Karpas-422 (cell line): ENCODE measurements at regions not wholly inside any gene's neighbourhood (a gene's known extent, or its start where the extent isn't known, plus 50 kb on each side); places are given as distances from the start of the nearest gene placed in this dataset.
"Not testable (repeated sequence)": the region's sequence is repeated elsewhere in the genome, so short reads cannot be mapped to it uniquely, and the experiment has no call there.

Source experiments
- DNase-seq: peaks from one replicate; pipeline ENCODE4 v3.0.0-alpha.2; 2015
- H2AFZ ChIP-seq: fragments of 200-600 bp; sonication (generic); 2 replicates; pipeline ENCODE4 v1.6.1; 2014; ENCODE audit warnings: antibody characterized with exemption, low read length, mixed read lengths
- H3K27ac ChIP-seq: fragments of 200-600 bp; sonication (generic); 2 replicates; pipeline ENCODE4 v1.5.1; 2014; ENCODE audit warnings: mild to moderate bottlenecking, low read length, moderate library complexity
- H3K27me3 ChIP-seq: fragments of 200-600 bp; sonication (generic); 2 replicates; pipeline ENCODE4 v1.6.1; 2014; ENCODE audit warnings: low read length, mixed read lengths
- H3K36me3 ChIP-seq: fragments of 200-600 bp; sonication (generic); 2 replicates; pipeline ENCODE4 v1.6.1; 2014; ENCODE audit warnings: low read length, mixed read lengths; ENCODE audit not compliant: insufficient read depth
- H3K4me1 ChIP-seq: fragments of 200-600 bp; sonication (generic); 2 replicates; pipeline ENCODE4 v1.6.1; 2014; ENCODE audit warnings: mild to moderate bottlenecking, low read length, mixed read lengths
- H3K4me2 ChIP-seq: fragments of 200-600 bp; sonication (generic); 2 replicates; pipeline ENCODE4 v1.6.1; 2014; ENCODE audit warnings: low read length, low read depth, mild to moderate bottlenecking; ENCODE audit not compliant: poor library complexity, severe bottlenecking
- H3K4me3 ChIP-seq: fragments of 200-600 bp; sonication (generic); 2 replicates; pipeline ENCODE4 v1.5.1; 2014; ENCODE audit warnings: mild to moderate bottlenecking, antibody characterized with exemption, low read length, mixed read lengths
- H3K79me2 ChIP-seq: fragments of 200-600 bp; sonication (generic); 2 replicates; pipeline ENCODE4 v1.6.1; 2014; ENCODE audit warnings: mild to moderate bottlenecking, low read length, mixed read lengths
- H3K9ac ChIP-seq: fragments of 200-600 bp; sonication (generic); 2 replicates; pipeline ENCODE4 v1.6.0; 2014; ENCODE audit warnings: low read length
- H3K9me2 ChIP-seq: fragments of 200-600 bp; sonication (generic), shearing (Covaris generic); replicated peaks from 2 replicates; pipeline ENCODE4 v1.6.0; 2014; ENCODE audit warnings: mild to moderate bottlenecking, low read length, moderate library complexity; ENCODE audit not compliant: insufficient read depth
- H3K9me3 ChIP-seq: fragments of 300-700, 200-600 bp; sonication (generic); 2 replicates; pipeline ENCODE4 v1.6.1; 2014; ENCODE audit warnings: low read length, mixed read lengths
- H4K20me1 ChIP-seq: fragments of 200-600 bp; sonication (generic); 2 replicates; pipeline ENCODE4 v1.6.1; 2014; ENCODE audit warnings: mild to moderate bottlenecking, antibody characterized with exemption, low read length, low read depth; ENCODE audit not compliant: insufficient read depth

DNA sequence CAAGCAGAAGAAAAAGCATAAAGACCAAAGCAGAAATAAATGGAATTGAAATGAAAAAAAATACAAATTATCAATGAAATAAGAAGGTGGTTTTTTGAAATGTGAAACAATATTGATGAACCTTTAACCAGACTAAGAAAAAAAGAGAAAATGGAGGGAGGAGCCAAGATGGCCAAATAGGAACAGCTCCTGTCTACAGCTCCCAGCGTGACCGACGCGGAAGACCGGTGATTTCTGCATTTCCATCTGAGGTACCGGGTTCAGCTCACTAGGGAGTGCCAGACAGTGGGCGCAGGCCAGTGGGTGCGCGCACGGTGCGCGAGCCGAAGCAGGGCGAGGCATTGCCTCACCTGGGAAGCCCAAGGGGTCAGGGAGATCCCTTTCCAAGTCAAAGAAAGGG is 307.1 kb upstream of the PPP2R3A start:
- not testable (repeated sequence) for H3K4me2 ChIP-seq, H3K9me3 ChIP-seq, DNase-seq, H3K27ac ChIP-seq, H3K36me3 ChIP-seq, H3K4me1 ChIP-seq, H4K20me1 ChIP-seq, H3K9ac ChIP-seq, H3K9me2 ChIP-seq, H3K4me3 ChIP-seq, H2AFZ ChIP-seq, H3K27me3 ChIP-seq, H3K79me2 ChIP-seq

DNA sequence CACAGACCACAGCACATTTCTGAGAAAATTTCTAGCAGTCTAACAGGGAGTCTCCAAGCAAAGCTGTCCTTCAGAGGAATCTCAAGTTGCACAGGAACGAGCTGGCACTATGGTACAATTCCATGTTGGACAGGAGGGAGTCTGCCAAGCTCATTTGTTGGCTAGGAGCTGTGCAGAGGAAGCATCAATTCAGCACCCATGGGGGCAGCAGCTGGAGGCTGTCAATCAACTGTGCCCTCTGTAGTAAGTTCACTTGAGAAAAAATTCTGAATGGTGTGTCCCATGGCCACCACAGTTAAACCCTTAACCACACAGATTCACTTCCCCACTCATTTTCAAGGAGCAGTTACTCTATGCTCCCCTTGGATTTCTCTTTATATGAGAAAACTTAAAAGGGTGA is 298.5 kb upstream of the PPP2R3A start:
- no peaks in the 10 kb centered on the region for H3K9me2 ChIP-seq
- H2AFZ ChIP-seq = no peak overlapping the region
- no peaks in the 10 kb centered on the region for H3K4me1 ChIP-seq
- no peak overlapping the region for H3K4me3 ChIP-seq
- no peaks in the 10 kb centered on the region for H3K79me2 ChIP-seq
- H3K4me2 ChIP-seq = no peak overlapping the region
- no peak overlapping the region for H3K9ac ChIP-seq
- no peaks in the 10 kb centered on the region for H4K20me1 ChIP-seq
- no peaks in the 10 kb centered on the region for H3K36me3 ChIP-seq
- no peak overlapping the region for H3K27ac ChIP-seq
- H3K9me3 ChIP-seq = no peaks in the 10 kb centered on the region
- DNase-seq = no peak
- H3K27me3 ChIP-seq = no peaks in the 10 kb centered on the region

- Histone ChIP-seq H2AFZ (no peak overlapping the region), H3K27me3 (no peaks in the 10 kb centered on the region), H3K9me2 (no peaks in the 10 kb centered on the region), H4K20me1 (no peaks in the 10 kb centered on the region), H3K4me2 (no peak overlapping the region), H3K9me3 (no peaks in the 10 kb centered on the region), H3K79me2 (no peaks in the 10 kb centered on the region), H3K4me3 (no peak overlapping the region), H3K36me3 (no peaks in the 10 kb centered on the region), H3K27ac (no peak overlapping the region), H3K9ac (no peak overlapping the region), H3K4me1 (no peaks in the 10 kb centered on the region)
- no peak for DNase-seq
These were observed 291.0 kb upstream of the PPP2R3A start for GRCh38 chr3:135674508-135674907.

- DNase-seq = no peak
- Histone ChIP-seq H3K27ac (no peak overlapping the region), H3K4me2 (no peak overlapping the region), H2AFZ (no peak overlapping the region), H3K27me3 (no peaks in the 10 kb centered on the region), H3K9me3 (no peaks in the 10 kb centered on the region), H3K4me1 (no peaks in the 10 kb centered on the region), H3K36me3 (no peaks in the 10 kb centered on the region), H3K4me3 (no peak overlapping the region), H3K9me2 (no peaks in the 10 kb centered on the region), H3K9ac (no peak overlapping the region), H4K20me1 (no peaks in the 10 kb centered on the region), H3K79me2 (no peaks in the 10 kb centered on the region)
These were observed 287.1 kb upstream of the PPP2R3A start for GRCh38 chr3:135678386-135678785.

DNA sequence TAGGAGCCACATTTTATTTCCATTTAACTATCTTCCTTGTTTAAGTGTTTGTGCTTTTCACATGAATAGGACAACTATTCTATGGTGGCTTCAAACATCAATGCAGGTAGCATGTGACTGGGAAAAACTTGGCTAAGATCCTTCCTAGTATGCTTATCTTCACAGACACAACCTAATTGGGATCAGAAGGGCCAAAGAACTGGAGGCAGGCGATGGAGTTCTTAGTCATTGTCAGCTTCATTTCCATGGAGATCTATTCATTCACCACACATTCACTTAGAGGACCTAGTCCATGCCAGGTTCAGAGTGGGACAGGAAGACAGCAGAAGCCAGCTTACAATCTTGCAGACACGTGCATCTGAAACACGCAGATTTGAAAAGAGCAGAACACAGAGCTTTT is 277.5 kb upstream of the PPP2R3A start:
- Histone ChIP-seq H4K20me1 (no peaks in the 10 kb centered on the region), H3K4me1 (no peaks in the 10 kb centered on the region), H3K36me3 (no peaks in the 10 kb centered on the region)

GRCh38 chr3:135690664-135691063 is 274.9 kb upstream of the PPP2R3A start:
- Histone ChIP-seq H3K36me3 (no peaks in the 10 kb centered on the region), H3K9me2 (no peaks in the 10 kb centered on the region), H3K4me1 (no peaks in the 10 kb centered on the region), H3K9me3 (no peaks in the 10 kb centered on the region), H3K9ac (no peak overlapping the region), H3K4me3 (no peak overlapping the region), H3K79me2 (no peaks in the 10 kb centered on the region), H3K27me3 (no peaks in the 10 kb centered on the region), H3K27ac (no peak overlapping the region), H3K4me2 (no peak overlapping the region), H2AFZ (no peak overlapping the region), H4K20me1 (no peaks in the 10 kb centered on the region)
- DNase-seq = no peak

More for the DNA sequence above, 277.5 kb upstream of the PPP2R3A start:
- no peaks in the 10 kb centered on the region for H3K9me3 ChIP-seq
- H2AFZ ChIP-seq = no peak overlapping the region
- no peak overlapping the region for H3K27ac ChIP-seq
- no peaks in the 10 kb centered on the region for H3K9me2 ChIP-seq
- no peak overlapping the region for H3K4me3 ChIP-seq
- no peak overlapping the region for H3K4me2 ChIP-seq
- H3K79me2 ChIP-seq = no peaks in the 10 kb centered on the region
- no peaks in the 10 kb centered on the region for H3K27me3 ChIP-seq
- H3K9ac ChIP-seq = no peak overlapping the region
- DNase-seq = no peak

DNA sequence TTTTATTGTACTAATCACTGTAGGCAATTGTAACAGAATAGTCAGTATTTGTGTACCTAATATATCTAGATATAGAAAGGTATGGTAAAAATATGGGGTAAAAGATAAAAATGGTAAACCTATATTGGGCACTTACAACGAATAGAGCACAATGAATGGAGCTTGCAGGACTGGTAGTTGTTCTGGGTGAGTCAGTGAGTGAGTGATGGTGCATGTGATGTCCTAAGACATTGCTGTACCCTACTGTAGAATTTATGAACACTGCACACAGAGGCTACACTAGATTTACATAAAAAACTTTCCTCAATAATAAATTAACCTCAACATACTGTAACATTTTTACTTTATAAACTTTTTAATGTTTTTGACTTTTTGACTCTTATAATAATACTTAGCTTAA is 274.3 kb upstream of the PPP2R3A start:
- no peak overlapping the region for H3K4me3 ChIP-seq
- no peaks in the 10 kb centered on the region for H3K79me2 ChIP-seq
- no peak overlapping the region for H2AFZ ChIP-seq
- H3K9ac ChIP-seq = no peak overlapping the region
- H3K36me3 ChIP-seq = no peaks in the 10 kb centered on the region
- H3K4me1 ChIP-seq = no peaks in the 10 kb centered on the region
- no peaks in the 10 kb centered on the region for H4K20me1 ChIP-seq
- H3K4me2 ChIP-seq = no peak overlapping the region
- no peak for DNase-seq
- H3K27me3 ChIP-seq = no peaks in the 10 kb centered on the region
- H3K9me2 ChIP-seq = no peaks in the 10 kb centered on the region
- no peak overlapping the region for H3K27ac ChIP-seq
- H3K9me3 ChIP-seq = no peaks in the 10 kb centered on the region

- Histone ChIP-seq H4K20me1 (no peaks in the 10 kb centered on the region), H3K4me2 (no peak overlapping the region), H3K9ac (no peak overlapping the region), H3K9me3 (no peaks in the 10 kb centered on the region), H2AFZ (no peak overlapping the region), H3K27ac (no peak overlapping the region), H3K79me2 (no peaks in the 10 kb centered on the region), H3K4me3 (no peak overlapping the region), H3K9me2 (no peaks in the 10 kb centered on the region), H3K36me3 (no peaks in the 10 kb centered on the region), H3K27me3 (no peaks in the 10 kb centered on the region), H3K4me1 (no peaks in the 10 kb centered on the region)
- DNase-seq = no peak
These were observed 271.4 kb upstream of the PPP2R3A start for GRCh38 chr3:135694142-135694541.

DNA sequence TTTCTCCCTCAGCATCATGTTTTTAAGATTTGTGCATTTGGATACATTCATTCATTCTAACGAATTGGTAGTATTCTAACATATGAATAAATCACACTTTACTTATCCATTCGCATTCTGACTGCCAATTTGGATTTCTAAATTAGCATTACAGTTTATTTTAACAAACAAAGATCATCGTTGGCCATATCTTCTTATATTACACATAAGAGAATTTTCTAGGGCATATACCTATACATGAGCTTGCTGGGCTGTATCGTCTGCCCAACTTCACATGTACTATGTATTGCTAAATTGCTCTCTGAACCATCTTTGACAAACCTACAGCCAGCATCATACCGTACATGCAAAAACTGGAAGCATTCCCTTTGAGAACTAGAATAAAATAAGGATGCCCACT is 265.8 kb upstream of the PPP2R3A start:
- H3K9me3 ChIP-seq = no peaks in the 10 kb centered on the region
- no peak overlapping the region for H3K4me2 ChIP-seq
- H3K4me1 ChIP-seq = no peaks in the 10 kb centered on the region
- no peak overlapping the region for H2AFZ ChIP-seq
- no peaks in the 10 kb centered on the region for H3K36me3 ChIP-seq
- no peak overlapping the region for H3K27ac ChIP-seq
- H3K9ac ChIP-seq = no peak overlapping the region
- no peaks in the 10 kb centered on the region for H3K27me3 ChIP-seq
- H4K20me1 ChIP-seq = no peaks in the 10 kb centered on the region
- no peaks in the 10 kb centered on the region for H3K9me2 ChIP-seq
- no peak overlapping the region for H3K4me3 ChIP-seq
- no peak for DNase-seq
- H3K79me2 ChIP-seq = no peaks in the 10 kb centered on the region
